ENCODE measurements at regions not wholly inside any gene's neighbourhood (a gene's known extent, or its start where the extent isn't known, plus 50 kb on each side); places are given as distances from the start of the nearest gene placed in this dataset.

- BruUV-seq (replicated peaks) = no TSS peak
- CTCF ChIA-PET = no interaction called here
- H3K27ac ChIP-seq (ENCODE audit: low read length) = no peak overlapping the region
Measured at GRCh38 chr1:25146451-25146855, 85.8 kb downstream of the SYF2 start.

GRCh38 chr1:25145775-25146393 lies 86.4 kb downstream of the SYF2 start:
- DNase-seq (ENCODE audit: low read depth, low spot score) (no peak), ATAC-seq (no peak)
- TF ChIP-seq CTCF (IDR thresholded peaks at IDR 0.05) (no peak), POLR2AphosphoS5 (IDR thresholded peaks at IDR 0.05; ENCODE audit: low read depth, low read length) (no peak), TCF7L2 (IDR thresholded peaks at IDR 0.05; ENCODE audit: low read depth, low read length) (no peak), SIN3A (IDR thresholded peaks at IDR 0.05; ENCODE audit: borderline replicate concordance, insufficient read depth, low read depth, low read length) (no peak), REST (IDR thresholded peaks at IDR 0.05; ENCODE audit: insufficient read depth in 1 of 2, low read depth in 2 of 2, low read length in 1 of 2) (no peak)
- ChIA-PET POLR2A (no interaction called here), CTCF (no interaction called here)
- Histone ChIP-seq H3K9me3 (ENCODE audit: control insufficient read depth, insufficient read depth, low read depth, low read length) (no peaks in the 10 kb centered on the region), H3K36me3 (ENCODE audit: control insufficient read depth, insufficient read depth, low read length) (no peaks in the 10 kb centered on the region), H3K4me3 (ENCODE audit: low read depth in 2 of 2, low read length in 2 of 2) (no peak overlapping the region), H3K27ac (ENCODE audit: low read length) (no peak overlapping the region), H3K4me1 (ENCODE audit: control insufficient read depth, insufficient read depth, low read length) (no peaks in the 10 kb centered on the region), H3K27me3 (ENCODE audit: control insufficient read depth, insufficient read depth, low read length) (peaks cover 2% of the 10 kb centered on the region; the same call in 1 of the 2 replicates)
- BruUV-seq (replicated peaks) = no TSS peak
- intact Hi-C loops (cut with micrococcal nuclease; ENCODE audit: unreplicated experiment) (no loop called here), in situ Hi-C loops (cut with HindIII; ENCODE audit: low pct_unique_long_range_greater_than_20kb, low sequenced_read_pairs) (no loop called here)

More at GRCh38 chr1:25146451-25146855, 85.8 kb downstream of the SYF2 start:
- no peaks in the 10 kb centered on the region for H3K4me1 ChIP-seq (ENCODE audit: control insufficient read depth, insufficient read depth, low read length)
- H3K9me3 ChIP-seq (ENCODE audit: control insufficient read depth, insufficient read depth, low read depth, low read length) = no peaks in the 10 kb centered on the region
- POLR2A ChIA-PET = no interaction called here
- DNase-seq (ENCODE audit: low read depth, low spot score) (no peak), ATAC-seq (no peak)
- TF ChIP-seq REST (IDR thresholded peaks at IDR 0.05; ENCODE audit: insufficient read depth in 1 of 2, low read depth in 2 of 2, low read length in 1 of 2) (no peak), CTCF (IDR thresholded peaks at IDR 0.05) (no peak), SIN3A (IDR thresholded peaks at IDR 0.05; ENCODE audit: borderline replicate concordance, insufficient read depth, low read depth, low read length) (no peak), TCF7L2 (IDR thresholded peaks at IDR 0.05; ENCODE audit: low read depth, low read length) (no peak), POLR2AphosphoS5 (IDR thresholded peaks at IDR 0.05; ENCODE audit: low read depth, low read length) (no peak)
- in situ Hi-C loops (cut with HindIII; ENCODE audit: low pct_unique_long_range_greater_than_20kb, low sequenced_read_pairs) = no loop called here
- H3K4me3 ChIP-seq (ENCODE audit: low read depth in 2 of 2, low read length in 2 of 2) = no peak overlapping the region
- peaks cover 4% of the 10 kb centered on the region; the same call in 1 of the 2 replicates for H3K27me3 ChIP-seq (ENCODE audit: control insufficient read depth, insufficient read depth, low read length)
- intact Hi-C loops (cut with micrococcal nuclease; ENCODE audit: unreplicated experiment) = no loop called here
- no peaks in the 10 kb centered on the region for H3K36me3 ChIP-seq (ENCODE audit: control insufficient read depth, insufficient read depth, low read length)
